T-cell (primary cell): ENCODE measurements at regions not wholly inside any gene's neighbourhood (a gene's known extent, or its start where the extent isn't known, plus 50 kb on each side); places are given as distances from the start of the nearest gene placed in this dataset.

Source experiments
- ATAC-seq, 4 experiments: fragments of 200-7000 bp in 3 of 4; fragments of 150-1000 bp in 1 of 4; cut with Tn5 transposase; replicated peaks in 1 of 4; 1 replicate in 3 of 4; 2 replicates in 1 of 4; pipeline ENCODE4 v1.10.0; 2021; ENCODE audit warnings: moderate library complexity in 3 of 4, mild to moderate bottlenecking in 2 of 4, moderate number of reproducible peaks in 1 of 4
- CTCF ChIA-PET, 2 donors: fragments of 300-600 bp; sonication (Branson Sonifier 250); formaldehyde crosslinking; loops; one replicate each; lab custom pipeline; 2022; ENCODE audit warnings: antibody characterized with exemption in 2 of 2; lab: Charles Lee
- POLR2A ChIA-PET, 2 donors: fragments of 300-600 bp; sonication (Branson Sonifier 250); formaldehyde crosslinking; loops; one replicate each; lab custom pipeline; 2022; ENCODE audit warnings: antibody characterized with exemption in 2 of 2; lab: Charles Lee
- DNase-seq, 35 experiments: peaks; one replicate each; pipeline versions ENCODE4 v3.0.0 to v3.0.0-alpha.2; 2013 to 2023
- H3K27ac ChIP-seq: one replicate; pipeline ENCODE4 v1.5.1; 2013; ENCODE audit warnings: low read length
- H3K27me3 ChIP-seq, 2 experiments: replicated peaks in 1 of 2; 1 replicate in 1 of 2; 2 replicates in 1 of 2; pipeline versions ENCODE4 v1.6.1 to v1.7.0; 2013; ENCODE audit warnings: low read length in 1 of 2, mixed read lengths in 1 of 2; ENCODE audit not compliant: control insufficient read depth in 2 of 2, insufficient read depth in 2 of 2; ENCODE audit errors: extremely low read depth in 1 of 2
- H3K36me3 ChIP-seq, 2 donors: 1 replicate in 1 of 2; 2 replicates in 1 of 2; pipeline versions ENCODE4 v1.6.1 to v1.7.0; 2013; ENCODE audit warnings: low read length in 1 of 2; ENCODE audit not compliant: control insufficient read depth in 2 of 2, insufficient read depth in 1 of 2; ENCODE audit errors: extremely low read depth in 1 of 2
- H3K4me1 ChIP-seq, 2 experiments: 1 replicate in 1 of 2; 2 replicates in 1 of 2; pipeline versions ENCODE4 v1.6.1 to v1.7.0; 2013; ENCODE audit warnings: low read length in 2 of 2, mixed read lengths in 1 of 2; ENCODE audit not compliant: insufficient read depth in 2 of 2, control insufficient read depth in 1 of 2; ENCODE audit errors: extremely low read depth in 1 of 2
- H3K4me3 ChIP-seq, 2 donors: 1 replicate in 1 of 2; 2 replicates in 1 of 2; pipeline versions ENCODE4 v1.5.1 to v1.7.0; 2013; ENCODE audit warnings: mild to moderate bottlenecking in 2 of 2, low read length in 1 of 2, moderate library complexity in 1 of 2; ENCODE audit not compliant: control insufficient read depth in 1 of 2; ENCODE audit errors: extremely low read depth in 1 of 2
- H3K9me3 ChIP-seq: 2 replicates; pipeline ENCODE4 v1.7.0; 2013
- H3K27ac Mint-ChIP-seq, 2 donors: one replicate each; pipeline ENCODE4 v1.8.0; 2020 to 2021; ENCODE audit warnings: mild to moderate bottlenecking in 2 of 2, mixed read lengths in 2 of 2
- H3K27me3 Mint-ChIP-seq, 2 donors: one replicate each; pipeline ENCODE4 v1.8.0; 2021 to 2022; ENCODE audit warnings: mixed read lengths in 2 of 2
- H3K36me3 Mint-ChIP-seq: one replicate; pipeline ENCODE4 v1.8.0; 2021; ENCODE audit warnings: mixed read lengths
- H3K4me1 Mint-ChIP-seq, 3 donors: one replicate each; pipeline ENCODE4 v1.8.0; 2020 to 2022; ENCODE audit warnings: mixed read lengths in 3 of 3, mild to moderate bottlenecking in 1 of 3
- H3K4me3 Mint-ChIP-seq, 3 donors: one replicate each; pipeline ENCODE4 v1.8.0; 2020 to 2022; ENCODE audit warnings: mild to moderate bottlenecking in 3 of 3, mixed read lengths in 3 of 3, moderate library complexity in 3 of 3
- H3K9me3 Mint-ChIP-seq, 3 donors: one replicate each; pipeline ENCODE4 v1.8.0; 2020 to 2022; ENCODE audit warnings: mixed read lengths in 3 of 3
- WGBS: methylation state at CpG from one replicate; pipeline ENCODE4 v1.1.5; 2013; ENCODE audit warnings: missing lambda C conversion rate; ENCODE audit not compliant: insufficient coverage; 5-methylcytosine and 5-hydroxymethylcytosine counted together

GRCh38 chr6:135647521-135647920, 150.0 kb upstream of the AHI1 start:
- H3K36me3 Mint-ChIP-seq = no peaks in the 10 kb centered on the region
- ChIA-PET POLR2A (no interaction called here), CTCF (no interaction called here)
- peaks cover 0 to 4% (median 3%) of the 10 kb centered on the region in 3 donors for H3K4me1 Mint-ChIP-seq
- Histone ChIP-seq H3K4me1 (peaks cover 0 to 2% of the 10 kb centered on the region in 2 experiments), H3K4me3 (no peak overlapping the region), H3K27ac (no peak overlapping the region), H3K36me3 (no peaks in the 10 kb centered on the region), H3K9me3 (no peaks in the 10 kb centered on the region), H3K27me3 (no peaks in the 10 kb centered on the region)
- H3K9me3 Mint-ChIP-seq = peaks cover 0 to 9% (median 2%) of the 10 kb centered on the region in 3 donors
- H3K4me3 Mint-ChIP-seq = no peak overlapping the region
- DNase-seq (no peak), ATAC-seq (no peak)
- H3K27ac Mint-ChIP-seq = no peak overlapping the region
- H3K27me3 Mint-ChIP-seq = no peaks in the 10 kb centered on the region

GRCh38 chr6:135651964-135652755, 154.6 kb upstream of the AHI1 start:
- Mint-ChIP-seq H3K27me3 (no peaks in the 10 kb centered on the region), H3K4me1 (peaks cover 0 to 4% (median 3%) of the 10 kb centered on the region in 3 donors), H3K36me3 (no peaks in the 10 kb centered on the region), H3K9me3 (peaks cover 5 to 21% (median 6%) of the 10 kb centered on the region in 3 donors), H3K4me3 (no peak overlapping the region), H3K27ac (no peak overlapping the region)
- H3K4me1 ChIP-seq = peaks cover 0 to 2% of the 10 kb centered on the region in 2 experiments
- H3K27me3 ChIP-seq = no peaks in the 10 kb centered on the region
- CTCF ChIA-PET = no interaction called here
- 81% methylated on average over 3 of the region's 7 CpGs for WGBS
- DNase-seq = no peak
- H3K4me3 ChIP-seq = no peak overlapping the region
- no peaks in the 10 kb centered on the region for H3K9me3 ChIP-seq
- H3K36me3 ChIP-seq = no peaks in the 10 kb centered on the region
- POLR2A ChIA-PET = no interaction called here
- ATAC-seq = no peak
- no peak overlapping the region for H3K27ac ChIP-seq

DNA sequence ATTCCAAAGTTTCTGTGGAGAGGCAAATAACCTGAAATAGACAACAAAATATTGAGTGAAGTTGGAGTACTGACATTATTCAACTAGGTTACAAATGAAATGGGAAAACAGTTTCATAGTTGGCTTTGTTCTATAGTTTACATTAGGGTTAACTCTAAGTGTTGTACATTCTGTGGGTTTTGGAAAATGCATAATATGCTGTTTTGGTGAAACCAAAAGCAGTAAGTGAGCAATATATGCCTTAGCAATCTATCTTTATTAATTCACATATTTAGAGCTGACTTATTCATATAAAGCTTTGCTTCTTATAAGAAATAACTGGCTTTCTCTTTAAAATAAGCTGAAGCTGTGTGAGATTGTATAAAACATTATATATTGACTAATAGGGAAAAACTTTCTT, 157.5 kb upstream of the AHI1 start:
- DNase-seq (no peak), ATAC-seq (no peak)
- no peaks in the 10 kb centered on the region for H3K27me3 Mint-ChIP-seq
- CTCF ChIA-PET = no interaction called here
- no peak overlapping the region for H3K27ac Mint-ChIP-seq
- H3K9me3 ChIP-seq = no peaks in the 10 kb centered on the region
- H3K4me3 ChIP-seq = no peak overlapping the region
- peaks cover 0 to 4% (median 3%) of the 10 kb centered on the region in 3 donors for H3K4me1 Mint-ChIP-seq
- no peak overlapping the region for H3K4me3 Mint-ChIP-seq
- peaks cover 4 to 12% (median 5%) of the 10 kb centered on the region in 3 donors for H3K9me3 Mint-ChIP-seq
- peaks cover 0 to 2% of the 10 kb centered on the region in 2 experiments for H3K4me1 ChIP-seq
- POLR2A ChIA-PET = no interaction called here
- H3K36me3 ChIP-seq = no peaks in the 10 kb centered on the region
- H3K27ac ChIP-seq = no peak overlapping the region
- no peaks in the 10 kb centered on the region for H3K36me3 Mint-ChIP-seq
- no peaks in the 10 kb centered on the region for H3K27me3 ChIP-seq

DNA sequence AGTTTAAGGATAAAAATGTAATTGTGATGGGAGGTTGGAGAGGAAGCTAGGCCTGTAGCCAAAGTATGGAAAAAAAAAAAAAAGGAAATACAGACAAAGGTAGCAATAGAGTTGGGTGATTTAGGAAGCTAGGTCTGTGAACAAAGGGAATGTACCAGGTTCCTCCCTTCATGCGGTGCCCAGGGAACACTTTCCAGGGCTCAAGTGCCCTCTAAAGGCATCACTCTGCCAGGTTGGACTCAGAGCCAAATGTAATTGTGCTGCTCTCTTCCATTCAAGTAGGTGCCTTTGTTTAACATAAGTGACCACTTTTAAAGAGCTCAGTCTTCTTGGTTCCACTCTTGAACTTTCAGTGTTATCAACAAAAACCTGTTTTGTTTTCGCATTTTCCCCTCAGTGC, 159.7 kb upstream of the AHI1 start:
- Mint-ChIP-seq H3K9me3 (peaks cover 4 to 12% (median 5%) of the 10 kb centered on the region in 3 donors), H3K4me3 (no peak overlapping the region), H3K27ac (no peak overlapping the region), H3K36me3 (no peaks in the 10 kb centered on the region), H3K4me1 (no peaks in the 10 kb centered on the region), H3K27me3 (peaks cover 0 to 7% of the 10 kb centered on the region in 2 donors)
- H3K27me3 ChIP-seq = no peaks in the 10 kb centered on the region
- no peaks in the 10 kb centered on the region for H3K4me1 ChIP-seq
- ChIA-PET POLR2A (no interaction called here), CTCF (no interaction called here)
- H3K27ac ChIP-seq = no peak overlapping the region
- H3K9me3 ChIP-seq = no peaks in the 10 kb centered on the region
- H3K36me3 ChIP-seq = no peaks in the 10 kb centered on the region
- no peak overlapping the region for H3K4me3 ChIP-seq
- 92% methylated on average over 2 of the region's 2 CpGs for WGBS
- DNase-seq (no peak), ATAC-seq (no peak)

- Mint-ChIP-seq H3K36me3 (no peaks in the 10 kb centered on the region), H3K4me1 (no peaks in the 10 kb centered on the region), H3K4me3 (no peak overlapping the region), H3K27me3 (peaks cover 0 to 7% of the 10 kb centered on the region in 2 donors), H3K9me3 (peaks cover 5 to 12% (median 6%) of the 10 kb centered on the region in 3 donors), H3K27ac (no peak overlapping the region)
- DNase-seq (no peak), ATAC-seq (no peak)
- no peak overlapping the region for H3K27ac ChIP-seq
- CTCF ChIA-PET = no interaction called here
- no peaks in the 10 kb centered on the region for H3K4me1 ChIP-seq
- WGBS = 92% methylated on average over 2 of the region's 3 CpGs
- no peaks in the 10 kb centered on the region for H3K36me3 ChIP-seq
- H3K27me3 ChIP-seq = no peaks in the 10 kb centered on the region
- POLR2A ChIA-PET = no interaction called here
- no peak overlapping the region for H3K4me3 ChIP-seq
- no peaks in the 10 kb centered on the region for H3K9me3 ChIP-seq
Observed at GRCh38 chr6:135658481-135658880, 160.9 kb upstream of the AHI1 start.

DNA sequence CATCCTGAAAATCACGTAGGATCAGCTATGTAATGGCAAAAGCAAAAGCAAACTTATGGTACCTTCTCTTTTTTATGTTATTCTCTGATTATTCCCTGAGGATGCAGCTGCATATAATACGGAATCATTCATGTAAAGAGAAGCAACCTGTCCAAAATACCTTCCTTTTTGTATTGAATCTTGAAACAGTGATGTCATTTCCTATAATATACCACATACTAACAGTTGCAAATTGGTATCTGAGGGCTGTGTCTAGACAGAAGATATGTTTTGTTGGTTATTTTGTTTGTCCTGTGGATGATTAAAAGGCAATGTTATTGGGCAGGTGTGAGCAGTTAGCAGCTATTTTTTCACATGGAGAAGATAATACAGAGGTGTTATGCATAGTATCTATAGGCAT, 161.4 kb upstream of the AHI1 start:
- POLR2A ChIA-PET = no interaction called here
- 100% methylated on average over 1 of the region's 2 CpGs for WGBS

More for the DNA sequence above, 161.4 kb upstream of the AHI1 start:
- Mint-ChIP-seq H3K9me3 (peaks cover 5 to 11% (median 5%) of the 10 kb centered on the region in 3 donors), H3K36me3 (no peaks in the 10 kb centered on the region), H3K27ac (no peak overlapping the region), H3K4me1 (no peaks in the 10 kb centered on the region), H3K27me3 (peaks cover 0 to 7% of the 10 kb centered on the region in 2 donors), H3K4me3 (no peak overlapping the region)
- H3K27me3 ChIP-seq = no peaks in the 10 kb centered on the region
- CTCF ChIA-PET = no interaction called here
- no peak overlapping the region for H3K27ac ChIP-seq
- DNase-seq = no peak
- H3K4me3 ChIP-seq = no peak overlapping the region
- H3K9me3 ChIP-seq = no peaks in the 10 kb centered on the region
- H3K4me1 ChIP-seq = no peaks in the 10 kb centered on the region
- no peak for ATAC-seq
- no peaks in the 10 kb centered on the region for H3K36me3 ChIP-seq
